Nephron (organoid): ENCODE measurements at regions not wholly inside any gene's neighbourhood (a gene's known extent, or its start where the extent isn't known, plus 50 kb on each side); places are given as distances from the start of the nearest gene placed in this dataset.
A peak's percentile ranks its signal among the peaks of the same experiment; 100 is the strongest.

Source experiments
- H3K27ac Mint-ChIP-seq, 3 experiments: 2 replicates each; pipeline ENCODE4 v1.8.0; 2020; ENCODE audit warnings: mixed read lengths in 3 of 3, mild to moderate bottlenecking in 2 of 3, moderate library complexity in 1 of 3
- H3K27me3 Mint-ChIP-seq: 2 replicates; pipeline ENCODE4 v1.8.0; 2021; ENCODE audit warnings: low read depth, mild to moderate bottlenecking, moderate library complexity, mixed read lengths
- H3K36me3 Mint-ChIP-seq: 2 replicates; pipeline ENCODE4 v1.8.0; 2020; ENCODE audit warnings: low read depth, mixed read lengths
- H3K4me1 Mint-ChIP-seq: 2 replicates; pipeline ENCODE4 v1.8.0; 2020; ENCODE audit warnings: mixed read lengths
- H3K4me3 Mint-ChIP-seq, 3 experiments: 2 replicates each; pipeline ENCODE4 v1.8.0; 2020; ENCODE audit warnings: mild to moderate bottlenecking in 3 of 3, mixed read lengths in 3 of 3, moderate library complexity in 2 of 3
- H3K9me3 Mint-ChIP-seq: 2 replicates; pipeline ENCODE4 v1.8.0; 2020; ENCODE audit warnings: mixed read lengths
- TF ChIP-seq, protein P1 (sequence below), 3 experiments: fragments of 200-600 bp; sonication (generic); IDR thresholded peaks; one replicate each; pipeline ENCODE4 v1.5.0; 2021; ENCODE audit warnings: antibody characterized with exemption in 3 of 3; ENCODE audit not compliant: unreplicated experiment in 3 of 3

DNA sequence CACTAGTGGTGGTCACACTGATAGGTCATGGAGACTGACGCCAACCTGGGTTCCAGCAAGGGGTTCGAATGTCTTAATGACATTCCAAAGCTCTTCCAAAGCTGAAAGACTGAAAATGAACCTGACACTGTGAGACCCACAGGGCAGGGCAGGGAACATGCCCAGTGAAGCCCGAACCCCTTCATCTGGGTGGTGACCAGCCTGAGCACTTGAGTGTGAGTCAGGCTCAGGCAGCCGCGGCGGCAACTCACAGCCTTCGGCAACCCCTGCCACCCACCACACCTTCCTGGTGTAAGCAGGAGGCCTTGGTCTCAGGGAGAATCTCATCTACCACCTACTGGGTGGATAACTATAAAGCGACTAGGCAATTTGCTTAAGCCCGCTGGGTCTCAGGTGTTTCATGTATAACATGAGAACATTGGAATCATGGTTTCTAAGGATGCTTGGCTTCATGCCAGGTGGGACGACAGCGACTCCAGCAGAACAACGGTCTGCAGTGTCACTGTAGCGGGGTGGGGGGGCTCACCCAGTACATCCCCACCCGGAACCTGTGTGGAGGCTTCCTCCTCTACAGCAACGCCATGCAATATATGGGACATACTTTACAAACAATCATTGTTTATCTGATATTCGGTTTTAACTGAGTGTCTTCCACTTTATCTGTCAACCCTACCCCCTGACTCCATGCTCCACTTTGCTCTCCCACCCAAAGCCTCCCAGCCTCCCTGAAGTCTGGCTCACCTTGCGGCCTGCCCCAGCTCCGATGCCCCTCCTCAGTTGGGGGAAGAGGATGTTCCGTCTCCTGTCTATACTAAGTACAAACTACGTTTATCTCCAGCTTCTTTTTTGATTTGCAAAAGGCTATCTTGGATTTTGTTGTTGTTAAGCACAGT is 125.0 kb upstream of the MEF2A start:
- TF ChIP-seq, protein P1, sequence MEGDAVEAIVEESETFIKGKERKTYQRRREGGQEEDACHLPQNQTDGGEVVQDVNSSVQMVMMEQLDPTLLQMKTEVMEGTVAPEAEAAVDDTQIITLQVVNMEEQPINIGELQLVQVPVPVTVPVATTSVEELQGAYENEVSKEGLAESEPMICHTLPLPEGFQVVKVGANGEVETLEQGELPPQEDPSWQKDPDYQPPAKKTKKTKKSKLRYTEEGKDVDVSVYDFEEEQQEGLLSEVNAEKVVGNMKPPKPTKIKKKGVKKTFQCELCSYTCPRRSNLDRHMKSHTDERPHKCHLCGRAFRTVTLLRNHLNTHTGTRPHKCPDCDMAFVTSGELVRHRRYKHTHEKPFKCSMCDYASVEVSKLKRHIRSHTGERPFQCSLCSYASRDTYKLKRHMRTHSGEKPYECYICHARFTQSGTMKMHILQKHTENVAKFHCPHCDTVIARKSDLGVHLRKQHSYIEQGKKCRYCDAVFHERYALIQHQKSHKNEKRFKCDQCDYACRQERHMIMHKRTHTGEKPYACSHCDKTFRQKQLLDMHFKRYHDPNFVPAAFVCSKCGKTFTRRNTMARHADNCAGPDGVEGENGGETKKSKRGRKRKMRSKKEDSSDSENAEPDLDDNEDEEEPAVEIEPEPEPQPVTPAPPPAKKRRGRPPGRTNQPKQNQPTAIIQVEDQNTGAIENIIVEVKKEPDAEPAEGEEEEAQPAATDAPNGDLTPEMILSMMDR (IDR thresholded peaks at IDR 0.05; ENCODE audit: unreplicated experiment in 3 of 3), result no peak
- Mint-ChIP-seq H3K9me3 (no peaks in the 10 kb centered on the region), H3K27ac (peak overlapping the region in 2 of 3 experiments; percentile 77 to 94), H3K4me1 (peaks cover 61% of the 10 kb centered on the region), H3K36me3 (no peaks in the 10 kb centered on the region), H3K4me3 (no peak overlapping the region), H3K27me3 (peaks cover 8% of the 10 kb centered on the region)

DNA sequence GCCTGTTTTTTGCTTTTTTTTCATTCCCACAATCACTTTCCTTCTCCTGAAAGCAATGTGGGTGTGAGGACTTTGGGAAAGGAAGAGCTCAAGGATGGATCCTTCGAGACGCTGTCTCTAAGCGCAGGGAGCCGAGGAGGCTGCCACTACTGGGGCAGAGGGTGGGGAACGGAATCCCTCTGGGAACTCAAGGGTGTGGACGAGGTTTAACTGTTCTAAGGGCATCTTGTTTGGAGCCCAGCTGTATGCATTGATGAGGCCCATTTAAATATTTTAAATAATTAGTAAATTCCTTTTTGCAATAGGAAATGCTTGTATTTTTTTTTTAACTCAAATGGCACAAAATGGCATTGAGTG is 124.4 kb upstream of the MEF2A start:
- Mint-ChIP-seq H3K4me3 (no peak overlapping the region), H3K9me3 (no peaks in the 10 kb centered on the region), H3K4me1 (peaks cover 58% of the 10 kb centered on the region), H3K36me3 (no peaks in the 10 kb centered on the region), H3K27ac (peak overlapping the region in 2 of 3 experiments; percentile 77 to 94), H3K27me3 (peaks cover 3% of the 10 kb centered on the region)
- TF ChIP-seq, protein P1 (IDR thresholded peaks at IDR 0.05; ENCODE audit: unreplicated experiment in 3 of 3), result no peak

DNA sequence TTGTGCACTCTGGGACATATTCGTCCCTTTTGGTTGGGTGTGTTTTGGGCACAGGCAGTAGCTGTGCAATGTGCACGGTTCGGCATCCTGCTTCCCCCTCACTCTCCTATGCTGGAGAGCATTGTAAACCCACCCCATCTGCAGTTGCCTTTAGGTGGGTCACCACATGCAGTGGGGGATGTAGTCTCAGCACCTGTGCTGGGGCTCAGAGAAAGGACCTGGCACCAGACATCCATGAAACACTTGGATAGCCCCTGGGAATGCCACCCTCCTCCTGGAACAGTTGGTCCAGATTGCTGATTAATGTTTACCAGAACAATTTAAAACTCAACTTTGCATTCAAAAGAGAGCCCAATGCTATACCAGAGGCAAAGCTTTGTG is 123.9 kb upstream of the MEF2A start:
- H3K27me3 Mint-ChIP-seq, result peaks cover 3% of the 10 kb centered on the region
- H3K9me3 Mint-ChIP-seq, result no peaks in the 10 kb centered on the region
- H3K4me3 Mint-ChIP-seq, result no peak overlapping the region
- TF ChIP-seq, protein P1 (IDR thresholded peaks at IDR 0.05; ENCODE audit: unreplicated experiment in 3 of 3), result no peak
- H3K4me1 Mint-ChIP-seq, result peaks cover 57% of the 10 kb centered on the region
- peak overlapping the region; percentile 68 to 94 (median 87) for H3K27ac Mint-ChIP-seq
- no peaks in the 10 kb centered on the region for H3K36me3 Mint-ChIP-seq

DNA sequence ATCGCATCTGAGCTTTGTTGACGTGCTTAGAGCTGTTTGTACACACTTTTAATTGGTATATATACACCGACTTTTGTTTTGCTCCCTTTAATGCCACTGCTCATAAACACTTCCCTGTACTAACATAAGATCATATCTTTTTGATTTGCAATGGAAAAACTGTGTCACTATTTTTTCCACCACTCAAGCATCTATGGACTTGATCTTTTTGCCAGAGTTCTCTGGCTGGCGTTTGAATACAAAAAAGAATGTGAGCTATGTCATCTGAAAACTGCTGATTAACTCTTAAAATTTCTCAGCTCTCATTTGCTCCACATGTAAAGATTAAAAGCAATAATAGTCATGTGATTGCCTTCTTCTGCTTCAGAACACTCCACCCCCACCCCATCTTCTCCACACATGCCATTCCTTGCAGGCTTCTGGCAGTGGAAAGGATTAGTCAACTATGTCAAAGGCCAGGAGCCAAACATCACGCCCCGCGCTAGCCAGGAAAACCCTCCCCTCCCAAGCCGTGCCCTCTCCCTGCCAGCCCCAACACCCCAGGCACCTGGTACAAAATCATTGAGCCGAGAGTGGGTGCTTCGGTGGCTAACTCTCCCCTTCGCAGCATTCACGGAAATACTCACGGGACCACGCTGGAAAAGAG is 123.4 kb upstream of the MEF2A start:
- Mint-ChIP-seq H3K9me3 (no peaks in the 10 kb centered on the region), H3K36me3 (no peaks in the 10 kb centered on the region), H3K4me3 (peak overlapping the region in 1 of 3 experiments; percentile 4), H3K27ac (peak overlapping the region; percentile 68 to 94 (median 87)), H3K4me1 (peaks cover 51% of the 10 kb centered on the region), H3K27me3 (peaks cover under 1% of the 10 kb centered on the region)
- TF ChIP-seq, protein P1 (IDR thresholded peaks at IDR 0.05; ENCODE audit: unreplicated experiment in 3 of 3), result no peak

DNA sequence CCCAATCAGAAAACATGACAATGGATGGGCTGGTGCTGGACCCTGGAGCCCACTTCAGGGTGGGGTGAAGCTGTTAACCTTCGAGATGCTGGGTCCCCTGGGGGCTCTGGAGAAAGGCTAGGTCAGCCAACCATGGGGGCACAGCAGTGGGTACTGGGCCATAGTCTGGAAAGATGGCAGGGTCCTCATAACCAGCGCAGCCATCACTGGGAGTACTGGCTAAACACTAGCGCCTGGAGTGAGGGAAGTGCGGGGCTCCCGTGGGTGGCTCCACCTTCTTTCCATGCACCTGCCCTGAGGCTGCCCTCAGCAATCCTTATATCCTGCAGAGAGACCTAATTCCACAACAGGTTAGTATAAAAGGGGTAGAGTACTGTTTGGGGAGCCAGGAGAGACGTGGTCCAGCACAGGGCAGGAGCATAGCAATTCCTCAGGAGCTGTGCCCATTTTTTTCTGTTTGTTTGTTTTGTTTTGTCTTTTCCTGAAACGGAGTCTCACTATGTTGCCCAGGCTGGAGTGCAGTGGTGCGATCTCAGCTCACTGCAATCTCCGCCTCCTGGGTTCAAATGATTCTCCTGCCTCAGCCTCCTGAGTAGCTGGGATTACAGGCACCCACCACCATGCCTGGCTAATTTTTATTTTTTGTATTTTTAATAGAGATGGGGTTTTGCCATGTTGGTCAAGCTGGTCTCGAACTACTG is 122.6 kb upstream of the MEF2A start:
- H3K27me3 Mint-ChIP-seq, result no peaks in the 10 kb centered on the region
- TF ChIP-seq, protein P1 (IDR thresholded peaks at IDR 0.05; ENCODE audit: unreplicated experiment in 3 of 3), result no peak
- H3K4me1 Mint-ChIP-seq, result peaks cover 52% of the 10 kb centered on the region
- no peaks in the 10 kb centered on the region for H3K9me3 Mint-ChIP-seq
- no peaks in the 10 kb centered on the region for H3K36me3 Mint-ChIP-seq
- peak overlapping the region; percentile 68 to 94 (median 87) for H3K27ac Mint-ChIP-seq
- no peak overlapping the region for H3K4me3 Mint-ChIP-seq
